ENCODE measurements at regions not wholly inside any gene's neighbourhood (a gene's known extent, or its start where the extent isn't known, plus 50 kb on each side); places are given as distances from the start of the nearest gene placed in this dataset.

DNA sequence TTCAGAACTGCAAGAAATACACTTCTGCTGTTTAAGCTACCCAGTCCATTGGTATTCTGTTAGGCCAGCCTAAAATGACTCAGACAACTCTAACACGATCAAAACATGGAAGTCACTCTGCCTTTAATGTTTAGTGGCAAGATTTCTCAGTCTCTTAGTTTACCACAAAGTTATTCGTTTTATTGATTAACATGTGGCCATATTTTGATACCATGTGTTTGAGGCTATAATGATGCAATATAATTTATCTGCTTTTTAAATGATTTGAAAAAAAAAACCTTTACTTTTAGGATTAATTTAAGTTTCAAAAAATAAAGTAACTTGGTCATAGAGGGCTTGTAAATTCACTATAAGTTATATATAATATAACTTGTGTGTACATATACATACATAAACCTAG is 223.4 kb downstream of the SPRY2 start:
- Histone ChIP-seq H3K4me3 (no peak overlapping the region), H3K27me3 (replicated peaks; ENCODE audit: insufficient read depth) (no peaks in the 10 kb centered on the region), H3K4me1 (replicated peaks) (no peaks in the 10 kb centered on the region), H3K9me3 (no peaks in the 10 kb centered on the region), H3K27ac (no peak overlapping the region), H3K36me3 (no peaks in the 10 kb centered on the region)
- DNase-seq (ENCODE audit: low spot score), result no peak
- TF ChIP-seq POLR2A (IDR thresholded peaks at IDR 0.05), result no peak
- TF ChIP-seq POLR2AphosphoS5 (IDR thresholded peaks at IDR 0.05), result no peak
- TF ChIP-seq CTCF (IDR thresholded peaks at IDR 0.05), result no peak
- intact Hi-C loops (cut with DNase I), result no loop called here
- WGBS, result 94% methylated on average over 2 of the region's 2 CpGs

DNA sequence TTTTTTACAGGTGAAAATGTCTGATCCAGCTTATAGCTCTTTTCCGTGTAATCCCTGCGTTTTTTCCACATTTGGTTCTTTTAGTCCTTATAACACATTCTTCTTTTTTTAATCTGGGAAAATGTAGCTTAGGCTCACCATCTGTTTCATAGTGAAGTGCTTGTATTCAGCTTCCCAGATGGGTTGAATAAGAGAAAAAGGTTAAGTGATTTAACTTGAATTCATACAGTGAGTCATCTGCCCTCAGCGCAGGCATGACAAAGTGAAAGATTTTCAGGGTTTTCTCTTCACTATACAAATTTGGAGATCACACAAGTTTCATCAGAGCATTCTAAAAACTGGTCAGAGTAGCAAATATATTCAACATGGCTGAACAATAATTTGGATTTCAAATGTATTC is 224.8 kb downstream of the SPRY2 start:
- Histone ChIP-seq H3K4me3 (no peak overlapping the region), H3K27me3 (replicated peaks; ENCODE audit: insufficient read depth) (no peaks in the 10 kb centered on the region), H3K36me3 (no peaks in the 10 kb centered on the region), H3K27ac (no peak overlapping the region), H3K9me3 (no peaks in the 10 kb centered on the region), H3K4me1 (replicated peaks) (no peaks in the 10 kb centered on the region)
- TF ChIP-seq POLR2A (IDR thresholded peaks at IDR 0.05), result no peak
- no peak for TF ChIP-seq POLR2AphosphoS5 (IDR thresholded peaks at IDR 0.05)
- no peak for TF ChIP-seq CTCF (IDR thresholded peaks at IDR 0.05)
- WGBS, result 71% methylated on average over 3 of the region's 3 CpGs
- intact Hi-C loops (cut with DNase I), result no loop called here
- DNase-seq (ENCODE audit: low spot score), result no peak

DNA sequence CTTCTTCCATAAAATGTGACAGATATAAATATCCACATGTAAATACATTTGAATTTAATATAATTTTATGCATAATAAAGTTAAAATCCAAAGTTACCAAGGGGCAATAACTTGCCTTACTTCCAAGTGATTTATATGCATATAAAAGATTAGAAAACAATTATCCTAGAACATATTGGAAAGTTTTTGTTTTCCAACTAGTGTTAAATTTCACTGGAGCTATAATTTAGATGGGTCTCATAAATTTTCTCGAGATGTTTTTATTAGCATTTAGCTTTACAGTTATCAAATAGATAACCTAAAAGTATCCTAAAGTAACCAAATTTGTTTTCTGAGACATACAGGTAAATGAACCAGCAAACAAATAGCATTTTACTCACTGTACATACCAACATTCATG is 225.3 kb downstream of the SPRY2 start:
- Histone ChIP-seq H3K27me3 (replicated peaks; ENCODE audit: insufficient read depth) (no peaks in the 10 kb centered on the region), H3K4me3 (no peak overlapping the region), H3K36me3 (no peaks in the 10 kb centered on the region), H3K27ac (no peak overlapping the region), H3K9me3 (no peaks in the 10 kb centered on the region), H3K4me1 (replicated peaks) (no peaks in the 10 kb centered on the region)
- WGBS, result 18% methylated on average over 1 of the region's 1 CpG
- no peak for DNase-seq (ENCODE audit: low spot score)
- intact Hi-C loops (cut with DNase I), result no loop called here
- TF ChIP-seq CTCF (IDR thresholded peaks at IDR 0.05), result no peak
- no peak for TF ChIP-seq POLR2AphosphoS5 (IDR thresholded peaks at IDR 0.05)
- TF ChIP-seq POLR2A (IDR thresholded peaks at IDR 0.05), result no peak

DNA sequence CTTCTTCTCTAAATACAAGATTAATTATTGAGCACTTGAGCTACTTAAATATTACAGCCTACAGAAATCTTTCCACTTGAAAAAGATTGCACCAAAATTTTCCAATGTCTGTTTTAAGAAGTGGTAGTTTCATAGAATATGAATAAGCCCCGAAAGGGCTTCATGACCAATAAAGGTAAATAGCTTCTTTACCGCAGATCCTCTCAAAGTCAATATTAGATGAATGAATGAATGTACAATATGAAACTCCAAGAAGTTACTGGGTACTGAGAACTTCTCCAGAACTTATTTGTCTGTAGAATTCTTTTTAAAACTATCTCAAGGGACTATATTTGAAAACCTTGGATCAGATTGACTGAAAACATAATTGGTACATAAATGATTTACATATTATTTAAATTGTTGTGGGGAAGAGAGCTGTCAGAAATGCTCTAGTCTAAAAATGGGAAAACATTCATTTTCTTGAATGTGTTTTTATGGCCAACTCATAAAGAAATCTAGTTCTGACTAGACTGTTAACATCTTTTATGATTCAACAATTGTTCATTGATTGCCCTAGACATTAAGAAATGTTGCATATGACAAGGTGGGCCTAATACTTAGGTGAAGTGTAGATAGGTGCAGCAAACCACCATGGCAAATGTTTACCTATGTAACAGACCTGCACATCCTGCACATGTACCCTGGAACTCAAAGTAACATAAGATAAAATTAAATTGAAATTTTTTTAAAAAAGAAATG is 227.0 kb downstream of the SPRY2 start:
- 96% methylated on average over 2 of the region's 2 CpGs for WGBS
- no peaks in the 10 kb centered on the region for H3K36me3 ChIP-seq
- H3K27me3 ChIP-seq (replicated peaks; ENCODE audit: insufficient read depth), result no peaks in the 10 kb centered on the region
- H3K9me3 ChIP-seq, result no peaks in the 10 kb centered on the region
- TF ChIP-seq CTCF (IDR thresholded peaks at IDR 0.05), result no peak
- TF ChIP-seq POLR2AphosphoS5 (IDR thresholded peaks at IDR 0.05), result no peak
- no peak for TF ChIP-seq POLR2A (IDR thresholded peaks at IDR 0.05)
- DNase-seq (ENCODE audit: low spot score), result no peak
- H3K4me3 ChIP-seq, result no peak overlapping the region
- H3K27ac ChIP-seq, result no peak overlapping the region
- intact Hi-C loops (cut with DNase I), result no loop called here
- H3K4me1 ChIP-seq (replicated peaks), result no peaks in the 10 kb centered on the region

GRCh38 chr13:80109303-80109702 is 231.6 kb downstream of the SPRY2 start:
- TF ChIP-seq POLR2AphosphoS5 (IDR thresholded peaks at IDR 0.05) (no peak), CTCF (IDR thresholded peaks at IDR 0.05) (no peak), POLR2A (IDR thresholded peaks at IDR 0.05) (no peak)
- Histone ChIP-seq H3K9me3 (no peaks in the 10 kb centered on the region), H3K27ac (no peak overlapping the region), H3K4me1 (replicated peaks) (no peaks in the 10 kb centered on the region), H3K36me3 (no peaks in the 10 kb centered on the region), H3K27me3 (replicated peaks; ENCODE audit: insufficient read depth) (no peaks in the 10 kb centered on the region), H3K4me3 (no peak overlapping the region)
- intact Hi-C loops (cut with DNase I), result no loop called here
- WGBS, result 53% methylated on average over 3 of the region's 3 CpGs
- DNase-seq (ENCODE audit: low spot score), result no peak

All from prostate gland (tissue), 2 donors.